Mammary epithelial cell (primary cell): ENCODE measurements at regions not wholly inside any gene's neighbourhood (a gene's known extent, or its start where the extent isn't known, plus 50 kb on each side); places are given as distances from the start of the nearest gene placed in this dataset.

Source experiments
- EZH2 ChIP-seq: IDR thresholded peaks from 2 replicates; pipeline ENCODE4 v1.6.1; 2012; ENCODE audit warnings: low read length, inconsistent platforms, borderline replicate concordance
- TF ChIP-seq, protein P1 (sequence below), 2 donors: IDR thresholded peaks in 1 of 2; conservative IDR thresholded peaks in 1 of 2; 2 replicates each; pipeline ENCODE4 v1.5.1; 2011 to 2012; ENCODE audit warnings: inconsistent platforms in 2 of 2, low read length in 2 of 2, mild to moderate bottlenecking in 2 of 2, control low read depth in 1 of 2, low read depth in 1 of 2; ENCODE audit not compliant: insufficient read depth in 1 of 2; ENCODE audit errors: extremely low read depth in 1 of 2

- TF ChIP-seq, protein P1, sequence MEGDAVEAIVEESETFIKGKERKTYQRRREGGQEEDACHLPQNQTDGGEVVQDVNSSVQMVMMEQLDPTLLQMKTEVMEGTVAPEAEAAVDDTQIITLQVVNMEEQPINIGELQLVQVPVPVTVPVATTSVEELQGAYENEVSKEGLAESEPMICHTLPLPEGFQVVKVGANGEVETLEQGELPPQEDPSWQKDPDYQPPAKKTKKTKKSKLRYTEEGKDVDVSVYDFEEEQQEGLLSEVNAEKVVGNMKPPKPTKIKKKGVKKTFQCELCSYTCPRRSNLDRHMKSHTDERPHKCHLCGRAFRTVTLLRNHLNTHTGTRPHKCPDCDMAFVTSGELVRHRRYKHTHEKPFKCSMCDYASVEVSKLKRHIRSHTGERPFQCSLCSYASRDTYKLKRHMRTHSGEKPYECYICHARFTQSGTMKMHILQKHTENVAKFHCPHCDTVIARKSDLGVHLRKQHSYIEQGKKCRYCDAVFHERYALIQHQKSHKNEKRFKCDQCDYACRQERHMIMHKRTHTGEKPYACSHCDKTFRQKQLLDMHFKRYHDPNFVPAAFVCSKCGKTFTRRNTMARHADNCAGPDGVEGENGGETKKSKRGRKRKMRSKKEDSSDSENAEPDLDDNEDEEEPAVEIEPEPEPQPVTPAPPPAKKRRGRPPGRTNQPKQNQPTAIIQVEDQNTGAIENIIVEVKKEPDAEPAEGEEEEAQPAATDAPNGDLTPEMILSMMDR (conservative IDR thresholded peaks at IDR 0.05 in 1 of 2, IDR thresholded peaks at IDR 0.05 in 1 of 2; ENCODE audit: extremely low read depth in 1 of 2, insufficient read depth in 1 of 2, low read depth in 1 of 2, low read length in 2 of 2): no peak
- no peak for TF ChIP-seq EZH2
These were observed 142.8 kb upstream of the RGMB start for GRCh38 chr5:98630621-98631020.
